Mesodermal cell (in vitro differentiated cells): ENCODE measurements at regions not wholly inside any gene's neighbourhood (a gene's known extent, or its start where the extent isn't known, plus 50 kb on each side); places are given as distances from the start of the nearest gene placed in this dataset.
"Not testable (repeated sequence)": the region's sequence is repeated elsewhere in the genome, so short reads cannot be mapped to it uniquely, and the experiment has no call there.

Experiments used
- H3K27ac ChIP-seq: 2 replicates; pipeline ENCODE4 v1.7.0; 2013; ENCODE audit warnings: mild to moderate bottlenecking, low read depth, low read length, moderate library complexity; ENCODE audit not compliant: severe bottlenecking
- H3K36me3 ChIP-seq: 2 replicates; pipeline ENCODE4 v1.7.1; 2013; ENCODE audit warnings: mild to moderate bottlenecking, low read length, moderate library complexity; ENCODE audit not compliant: control insufficient read depth, insufficient read depth
- H3K4me1 ChIP-seq: one replicate; pipeline ENCODE4 v1.7.1; 2013; ENCODE audit warnings: mild to moderate bottlenecking, low read length; ENCODE audit not compliant: insufficient read depth, control insufficient read depth, poor library complexity, severe bottlenecking
- H3K4me3 ChIP-seq: 2 replicates; pipeline ENCODE4 v1.7.0; 2013; ENCODE audit warnings: low read length, control low read depth, mild to moderate bottlenecking; ENCODE audit not compliant: insufficient read depth, poor library complexity, severe bottlenecking; ENCODE audit errors: extremely low read depth
- H3K9me3 ChIP-seq: 2 replicates; pipeline ENCODE4 v1.7.1; 2013; ENCODE audit warnings: mild to moderate bottlenecking, low read length, moderate library complexity; ENCODE audit not compliant: control insufficient read depth
- WGBS, 2 experiments: methylation state at CpG; one replicate each; pipeline ENCODE4 v1.1.5; 2013; ENCODE audit warnings: missing lambda C conversion rate in 2 of 2; ENCODE audit not compliant: insufficient coverage in 2 of 2; 5-methylcytosine and 5-hydroxymethylcytosine counted together

DNA sequence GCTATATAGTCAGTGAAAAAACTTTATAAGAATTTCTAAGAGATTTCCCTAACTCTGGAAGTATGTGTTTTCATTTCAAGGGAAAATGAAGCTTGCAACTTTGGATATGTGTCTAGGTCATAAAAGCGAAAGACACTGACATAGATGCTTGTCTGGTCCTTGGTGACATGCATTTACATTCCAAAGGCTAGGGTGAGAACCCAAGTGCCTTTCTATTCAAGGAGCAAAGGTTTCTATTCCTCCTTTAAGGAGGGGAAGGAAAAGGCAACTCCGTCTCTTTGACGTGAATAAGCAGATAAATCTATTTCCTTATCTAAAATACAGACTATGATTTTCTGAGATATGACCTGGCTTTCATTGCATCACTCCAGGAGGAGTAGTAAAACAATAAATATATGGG lies 261.1 kb downstream of the CDH7 start:
- H3K27ac ChIP-seq, result no peak overlapping the region
- H3K36me3 ChIP-seq, result no peaks in the 10 kb centered on the region
- H3K4me1 ChIP-seq, result no peaks in the 10 kb centered on the region
- 67% methylated on average over 1 of the region's 3 CpGs; no CpG with 5 or more reads in 1 of the 2 experiments for WGBS, 2 experiments
- no peak overlapping the region for H3K4me3 ChIP-seq
- H3K9me3 ChIP-seq, result no peaks in the 10 kb centered on the region

DNA sequence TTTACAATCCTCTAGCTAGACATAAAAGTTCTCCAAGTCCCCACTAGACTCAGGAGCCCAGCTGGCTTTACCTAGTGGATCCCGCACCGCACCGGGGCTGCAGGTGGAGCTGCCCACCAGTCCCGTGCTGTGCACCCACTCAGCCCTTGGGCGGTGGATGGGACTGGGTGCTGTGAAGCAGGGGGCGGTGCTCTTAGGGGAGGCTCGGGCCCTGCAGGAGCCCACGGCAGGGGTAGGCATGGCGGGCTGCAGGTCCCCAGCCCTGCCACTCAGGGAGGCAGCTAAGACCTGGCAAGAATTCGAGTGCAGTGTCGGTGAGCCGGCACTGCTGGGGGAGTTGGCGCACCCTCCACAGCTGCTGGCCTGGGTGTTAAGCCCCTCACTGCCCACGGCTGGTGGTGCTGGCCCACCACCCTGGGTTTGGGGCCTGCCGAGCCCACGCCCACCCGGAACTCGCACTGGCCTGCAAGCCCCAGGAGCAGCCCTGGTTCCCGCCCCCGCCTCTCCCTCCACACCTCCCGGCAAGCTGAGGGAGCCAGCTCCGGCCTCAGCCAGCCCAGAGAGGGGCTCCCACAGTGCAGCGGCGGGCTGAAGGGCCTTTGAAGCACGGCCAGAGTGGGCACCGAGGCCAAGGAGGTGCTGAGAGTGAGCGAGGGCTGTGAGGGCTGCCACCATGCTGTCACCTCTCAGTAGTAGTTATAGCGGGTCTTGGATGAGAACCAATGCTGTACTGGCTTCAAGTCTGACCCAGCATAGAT lies 255.2 kb downstream of the CDH7 start:
- Histone ChIP-seq H3K36me3 (no peaks in the 10 kb centered on the region), H3K9me3 (no peaks in the 10 kb centered on the region), H3K4me1 (no peaks in the 10 kb centered on the region), H3K4me3 (no peak overlapping the region), H3K27ac (no peak overlapping the region)
- 87 to 95% methylated on average over 18 to 19 of the region's 28 CpGs for WGBS, 2 experiments

DNA sequence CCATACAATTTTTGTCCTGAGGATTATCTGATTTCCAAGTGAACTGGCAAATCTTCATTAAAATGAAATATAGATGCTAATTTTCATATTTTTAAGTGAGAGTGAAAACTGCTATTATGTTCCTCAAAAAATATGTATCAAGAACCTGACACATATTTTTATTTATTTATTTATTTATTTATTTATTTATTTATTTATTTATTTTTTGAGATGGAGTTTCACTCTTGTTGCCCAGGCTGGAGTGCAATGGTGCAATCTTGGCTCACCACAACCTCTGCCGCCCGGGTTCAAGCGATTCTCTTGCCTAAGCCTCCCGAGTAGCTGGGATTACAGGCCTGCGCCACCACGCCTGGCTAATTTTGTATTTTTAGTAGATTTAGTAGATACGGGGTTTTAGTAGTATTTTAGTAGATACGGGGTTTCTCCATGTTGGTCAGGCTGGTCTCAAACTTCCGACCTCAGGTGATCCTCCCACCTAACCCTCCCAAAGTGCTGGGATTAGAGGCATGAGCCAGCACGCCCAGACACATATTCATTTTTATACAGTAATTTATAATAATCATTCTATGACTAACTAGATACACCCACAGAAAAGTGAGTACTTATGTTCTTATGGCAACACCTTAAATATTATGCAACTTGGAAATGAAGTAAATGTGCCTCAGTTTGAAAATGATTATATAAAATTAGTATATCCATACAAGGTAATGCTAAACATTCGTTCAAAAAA lies 248.3 kb downstream of the CDH7 start:
- H3K9me3 ChIP-seq, H3K4me3 ChIP-seq, H3K36me3 ChIP-seq, H3K4me1 ChIP-seq, H3K27ac ChIP-seq: not testable (repeated sequence)
- 84 to 100% methylated on average over 3 to 4 of the region's 11 CpGs for WGBS, 2 experiments

DNA sequence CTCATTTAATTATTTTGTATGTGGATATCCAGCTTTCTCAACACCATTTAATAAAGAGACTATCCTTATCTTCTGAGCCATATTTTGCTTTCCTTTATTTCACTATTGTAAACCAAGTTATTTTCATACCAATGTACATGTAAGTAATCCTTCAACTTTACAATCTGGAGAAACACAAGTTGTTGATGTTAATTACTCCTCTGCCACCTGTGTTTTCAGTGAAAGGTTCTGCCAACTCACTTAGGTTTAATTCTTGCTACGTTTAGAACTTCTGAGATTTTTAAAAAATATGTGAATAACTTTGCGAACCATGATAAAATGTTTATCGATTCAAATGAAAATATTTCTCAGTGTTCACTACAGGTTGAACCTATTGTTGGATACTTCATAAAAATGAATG lies 244.4 kb downstream of the CDH7 start:
- Histone ChIP-seq H3K9me3 (no peaks in the 10 kb centered on the region), H3K27ac (no peak overlapping the region), H3K4me3 (no peak overlapping the region), H3K4me1 (no peaks in the 10 kb centered on the region), H3K36me3 (no peaks in the 10 kb centered on the region)
- no CpG with 5 or more reads among the region's 3 CpGs for WGBS, 2 experiments

DNA sequence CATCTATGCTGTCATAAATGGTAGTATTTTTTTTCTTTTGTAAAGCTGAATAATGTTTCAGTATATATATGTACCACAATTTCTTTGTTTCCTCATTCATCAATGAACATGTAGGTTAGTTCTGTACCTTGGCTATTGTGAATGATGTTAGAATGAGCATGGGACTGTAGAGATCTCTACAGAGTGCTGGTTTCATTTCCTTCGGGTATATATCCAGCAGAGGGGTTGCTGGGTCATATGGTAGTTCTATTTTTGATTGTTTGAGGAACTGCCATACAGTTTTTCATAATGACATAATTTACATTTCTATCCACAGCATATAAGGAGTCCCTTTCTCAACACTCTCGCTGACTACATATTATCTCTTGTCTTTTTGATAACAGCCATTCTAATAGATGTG lies 243.5 kb downstream of the CDH7 start:
- no CpG with 5 or more reads among the region's 2 CpGs for WGBS, 2 experiments
- no peak overlapping the region for H3K27ac ChIP-seq
- H3K4me1 ChIP-seq, result no peaks in the 10 kb centered on the region
- H3K4me3 ChIP-seq, result no peak overlapping the region
- H3K36me3 ChIP-seq, result no peaks in the 10 kb centered on the region
- H3K9me3 ChIP-seq, result no peaks in the 10 kb centered on the region

DNA sequence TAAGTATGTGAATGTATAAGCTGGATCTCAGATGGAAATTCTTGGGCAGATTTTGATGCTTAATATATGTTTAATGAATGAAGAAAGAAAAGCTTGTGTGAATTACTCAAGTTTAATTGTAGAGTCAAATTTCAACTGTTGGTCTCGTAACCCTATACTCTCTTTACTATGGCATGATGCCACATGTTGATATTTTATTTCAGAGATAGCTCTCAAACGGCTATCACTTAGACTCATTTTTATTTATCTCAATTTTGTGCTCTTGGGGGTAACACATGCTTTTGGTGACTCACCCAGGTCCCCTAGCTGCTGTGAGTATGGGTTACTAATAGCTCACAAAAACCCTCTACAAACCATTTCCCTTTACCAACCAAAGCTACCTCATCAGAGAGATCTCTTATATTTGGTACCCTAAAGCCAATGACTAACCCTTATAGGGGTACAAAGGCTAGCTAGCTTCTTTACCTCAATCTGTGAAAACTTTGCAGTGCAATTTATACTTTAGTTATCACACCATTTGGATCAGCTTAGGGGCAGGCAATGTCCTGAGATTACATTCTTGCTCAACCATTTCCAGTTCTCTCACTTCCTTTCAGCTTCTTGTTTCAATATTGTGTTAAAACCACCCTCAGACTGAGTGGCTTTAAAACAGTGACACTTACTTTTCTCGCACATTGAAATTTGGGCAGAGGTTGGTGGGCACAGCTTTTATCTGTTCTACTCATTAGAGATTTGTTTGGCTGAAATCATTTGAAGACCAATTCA lies 240.3 kb downstream of the CDH7 start:
- Histone ChIP-seq H3K4me1 (no peaks in the 10 kb centered on the region), H3K36me3 (no peaks in the 10 kb centered on the region), H3K27ac (no peak overlapping the region), H3K9me3 (no peaks in the 10 kb centered on the region), H3K4me3 (no peak overlapping the region)
- WGBS, 2 experiments, result no CpG with 5 or more reads among the region's 3 CpGs

DNA sequence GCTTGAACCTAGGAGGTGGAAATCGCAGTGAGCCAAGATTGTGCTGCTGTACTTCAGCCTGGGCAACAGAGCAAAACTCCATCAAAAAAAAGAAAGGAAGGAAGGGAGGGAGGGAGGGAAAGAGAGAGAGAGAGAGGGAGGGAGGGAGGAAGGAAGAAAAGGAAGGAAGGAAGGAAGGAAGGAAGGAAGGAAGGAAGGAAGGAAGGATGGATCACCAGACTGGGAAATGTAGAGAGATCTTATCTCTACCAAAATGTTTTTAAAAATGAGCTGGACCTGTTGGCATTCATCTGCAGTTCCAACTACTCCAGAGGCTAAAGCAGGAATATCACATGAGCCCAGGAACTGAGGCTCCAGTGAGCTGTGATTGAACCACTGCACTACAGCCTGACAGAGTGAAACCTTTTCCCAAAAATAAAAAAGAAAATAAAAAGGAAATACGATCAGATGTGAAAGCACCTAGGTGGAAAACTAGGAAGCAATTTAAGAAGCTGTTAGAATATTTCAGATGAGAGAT lies 239.4 kb downstream of the CDH7 start:
- Histone ChIP-seq H3K9me3 (no peaks in the 10 kb centered on the region), H3K36me3 (no peaks in the 10 kb centered on the region), H3K4me3 (no peak overlapping the region), H3K27ac (no peak overlapping the region), H3K4me1 (no peaks in the 10 kb centered on the region)
- 83 to 94% methylated on average over 1 of the region's 2 CpGs for WGBS, 2 experiments

DNA sequence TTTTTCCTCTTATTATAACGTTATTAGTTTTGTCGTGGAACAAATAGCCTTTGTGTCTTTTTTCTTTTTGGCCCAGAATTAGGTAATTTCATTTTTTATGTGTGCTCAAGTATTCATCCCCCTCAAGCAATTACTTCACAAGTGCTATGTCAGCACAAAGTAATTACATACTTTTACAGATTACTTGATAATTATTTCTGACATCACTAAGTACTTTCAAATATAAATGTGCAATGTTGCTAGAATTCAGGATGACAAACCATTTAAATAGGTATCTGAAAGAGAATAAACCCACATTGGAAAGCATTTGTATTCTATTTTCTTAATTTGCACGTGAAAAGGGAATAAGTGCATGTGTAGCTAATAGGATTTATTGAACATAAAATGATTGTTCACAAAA lies 238.2 kb downstream of the CDH7 start:
- Histone ChIP-seq H3K4me3 (no peak overlapping the region), H3K9me3 (no peaks in the 10 kb centered on the region), H3K4me1 (no peaks in the 10 kb centered on the region), H3K27ac (no peak overlapping the region), H3K36me3 (no peaks in the 10 kb centered on the region)
- WGBS, 2 experiments, result no CpG with 5 or more reads among the region's 3 CpGs

DNA sequence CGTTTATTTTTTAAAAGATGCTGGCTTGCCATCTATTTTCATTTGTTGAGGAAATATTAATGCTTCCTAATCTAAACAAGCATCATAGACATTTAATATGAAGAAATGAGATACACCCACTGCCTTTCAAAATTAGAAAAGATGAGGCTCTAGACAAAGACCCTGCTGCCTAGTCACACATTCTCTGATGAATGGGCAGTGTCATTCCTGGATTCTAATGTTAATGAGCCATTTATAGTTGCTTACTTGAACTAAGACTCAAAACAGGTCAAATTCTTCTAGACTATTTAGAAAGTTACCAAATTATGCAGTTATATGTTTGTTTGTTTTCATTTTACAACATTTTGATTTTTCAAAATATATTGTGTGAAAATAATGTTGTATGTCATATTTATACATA lies 237.6 kb downstream of the CDH7 start:
- H3K4me1 ChIP-seq, result no peaks in the 10 kb centered on the region
- no peaks in the 10 kb centered on the region for H3K9me3 ChIP-seq
- H3K4me3 ChIP-seq, result no peak overlapping the region
- no peak overlapping the region for H3K27ac ChIP-seq
- no peaks in the 10 kb centered on the region for H3K36me3 ChIP-seq
- no CpG with 5 or more reads among the region's 1 CpG for WGBS, 2 experiments

DNA sequence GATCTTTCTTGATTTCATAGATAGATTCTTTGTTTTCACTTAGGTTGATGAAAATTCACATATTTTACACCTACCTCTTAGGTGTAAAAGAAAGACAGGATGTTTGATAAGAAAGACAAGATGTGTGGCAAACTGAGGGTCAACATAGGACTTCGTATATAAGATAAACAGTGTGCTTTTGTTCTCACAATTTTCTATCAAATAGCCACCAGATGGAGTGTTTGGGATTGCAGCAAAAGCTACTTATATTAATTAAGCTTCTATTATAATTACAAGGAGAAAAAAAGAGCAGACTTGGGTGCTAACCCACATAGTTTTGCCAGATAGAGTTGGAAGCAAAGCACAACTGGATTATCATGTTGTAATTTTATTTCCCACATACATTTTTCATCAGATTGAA lies 232.9 kb downstream of the CDH7 start:
- no peaks in the 10 kb centered on the region for H3K4me1 ChIP-seq
- H3K9me3 ChIP-seq, result no peaks in the 10 kb centered on the region
- no peaks in the 10 kb centered on the region for H3K36me3 ChIP-seq
- no CpG with 5 or more reads among the region's 1 CpG for WGBS, 2 experiments
- H3K27ac ChIP-seq, result no peak overlapping the region
- H3K4me3 ChIP-seq, result no peak overlapping the region
